ENCODE measurements at regions not wholly inside any gene's neighbourhood (a gene's known extent, or its start where the extent isn't known, plus 50 kb on each side); places are given as distances from the start of the nearest gene placed in this dataset.

DNA sequence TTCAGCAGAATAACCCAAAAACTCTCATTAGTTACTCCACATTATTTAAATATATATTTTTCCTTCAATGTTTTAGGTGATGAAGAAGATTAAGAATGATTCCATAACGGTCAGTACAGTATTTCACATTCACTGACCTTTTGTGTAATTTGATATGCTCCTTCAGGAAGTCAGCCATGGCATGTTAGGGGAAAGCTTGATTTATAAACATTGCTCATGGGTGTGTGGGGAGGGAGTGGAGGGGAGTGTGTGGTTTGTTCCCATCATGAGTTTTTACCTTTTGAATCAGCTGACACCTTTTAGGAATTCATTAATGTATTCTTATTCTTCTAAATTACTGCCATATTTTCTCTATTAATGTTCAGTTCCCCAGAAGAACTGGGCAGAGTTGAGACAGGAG lies 240.2 kb downstream of the ATG4C start:
- no peaks in the 10 kb centered on the region for H3K9me3 ChIP-seq (ENCODE audit: severe bottlenecking)
- no peak for TF ChIP-seq CTCF (IDR thresholded peaks at IDR 0.05; ENCODE audit: low read depth, low read length)
- H3K27me3 ChIP-seq (ENCODE audit: insufficient read depth, low read depth, severe bottlenecking), result no peaks in the 10 kb centered on the region
- no peak for DNase-seq
- H3K27ac ChIP-seq, result no peak overlapping the region
- no peak overlapping the region for H3K4me3 ChIP-seq (ENCODE audit: low read depth, low read length)
- no peaks in the 10 kb centered on the region for H3K36me3 ChIP-seq

DNA sequence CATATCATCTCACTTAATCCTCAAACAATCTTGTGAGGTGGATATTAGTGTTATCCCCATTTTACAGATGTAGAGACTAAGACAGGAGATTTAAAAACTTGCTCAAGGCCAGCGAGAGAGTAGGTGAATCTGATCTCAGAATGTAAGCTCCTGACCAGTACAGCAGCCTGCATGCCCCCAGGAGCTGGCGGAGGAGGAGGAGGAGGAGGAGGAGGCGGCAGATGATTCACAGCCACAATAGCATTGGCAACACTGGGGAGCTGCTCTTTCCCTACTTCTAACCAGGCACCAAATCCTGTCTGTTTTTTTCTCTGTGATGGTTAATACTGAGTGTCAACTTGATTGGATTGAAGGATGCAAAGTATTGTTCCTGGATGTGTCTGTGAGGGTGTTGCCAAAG lies 243.2 kb downstream of the ATG4C start:
- DNase-seq, result no peak
- no peaks in the 10 kb centered on the region for H3K9me3 ChIP-seq (ENCODE audit: severe bottlenecking)
- TF ChIP-seq CTCF (IDR thresholded peaks at IDR 0.05; ENCODE audit: low read depth, low read length), result no peak
- no peak overlapping the region for H3K27ac ChIP-seq
- no peaks in the 10 kb centered on the region for H3K27me3 ChIP-seq (ENCODE audit: insufficient read depth, low read depth, severe bottlenecking)
- H3K4me3 ChIP-seq (ENCODE audit: low read depth, low read length), result no peak overlapping the region
- H3K36me3 ChIP-seq, result no peaks in the 10 kb centered on the region

- no peak for DNase-seq
- Histone ChIP-seq H3K36me3 (no peaks in the 10 kb centered on the region), H3K9me3 (ENCODE audit: severe bottlenecking) (no peaks in the 10 kb centered on the region), H3K4me3 (ENCODE audit: low read depth, low read length) (no peak overlapping the region), H3K27me3 (ENCODE audit: insufficient read depth, low read depth, severe bottlenecking) (no peaks in the 10 kb centered on the region), H3K27ac (no peak overlapping the region)
- no peak for TF ChIP-seq CTCF (IDR thresholded peaks at IDR 0.05; ENCODE audit: low read depth, low read length)
These were observed 248.2 kb downstream of the ATG4C start for GRCh38 chr1:63032171-63032570.

DNA sequence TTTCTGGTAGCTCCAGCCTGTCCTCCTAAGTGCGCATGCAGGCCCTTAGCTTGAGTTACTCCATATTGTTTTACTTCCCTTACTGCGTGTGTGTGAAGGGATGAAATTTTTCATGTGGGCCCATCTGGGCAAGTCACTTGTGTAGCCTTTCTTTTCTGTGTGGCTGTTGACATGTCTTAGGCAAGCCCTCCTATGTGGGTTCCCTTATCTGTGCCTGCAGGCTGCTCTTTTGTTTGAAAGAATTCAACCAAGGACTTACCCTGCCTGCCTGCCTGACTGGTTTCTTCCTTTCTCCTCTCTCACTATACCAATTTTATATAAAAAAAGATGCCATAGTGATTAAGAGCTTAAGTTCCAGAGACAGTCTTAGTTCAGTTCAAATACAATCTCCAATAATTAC lies 249.3 kb downstream of the ATG4C start:
- Histone ChIP-seq H3K9me3 (ENCODE audit: severe bottlenecking) (no peaks in the 10 kb centered on the region), H3K4me3 (ENCODE audit: low read depth, low read length) (no peak overlapping the region), H3K36me3 (no peaks in the 10 kb centered on the region), H3K27ac (no peak overlapping the region), H3K27me3 (ENCODE audit: insufficient read depth, low read depth, severe bottlenecking) (no peaks in the 10 kb centered on the region)
- DNase-seq, result no peak
- no peak for TF ChIP-seq CTCF (IDR thresholded peaks at IDR 0.05; ENCODE audit: low read depth, low read length)

GRCh38 chr1:63034256-63034655 lies 250.3 kb downstream of the ATG4C start:
- Histone ChIP-seq H3K36me3 (no peaks in the 10 kb centered on the region), H3K4me3 (ENCODE audit: low read depth, low read length) (no peak overlapping the region), H3K27me3 (ENCODE audit: insufficient read depth, low read depth, severe bottlenecking) (no peaks in the 10 kb centered on the region), H3K27ac (no peak overlapping the region), H3K9me3 (ENCODE audit: severe bottlenecking) (no peaks in the 10 kb centered on the region)
- DNase-seq, result no peak
- TF ChIP-seq CTCF (IDR thresholded peaks at IDR 0.05; ENCODE audit: low read depth, low read length), result no peak

- H3K4me3 ChIP-seq (ENCODE audit: low read depth, low read length), result no peak overlapping the region
- H3K36me3 ChIP-seq, result no peaks in the 10 kb centered on the region
- DNase-seq, result no peak
- no peak overlapping the region for H3K27ac ChIP-seq
- no peaks in the 10 kb centered on the region for H3K27me3 ChIP-seq (ENCODE audit: insufficient read depth, low read depth, severe bottlenecking)
- no peak for TF ChIP-seq CTCF (IDR thresholded peaks at IDR 0.05; ENCODE audit: low read depth, low read length)
- H3K9me3 ChIP-seq (ENCODE audit: severe bottlenecking), result no peaks in the 10 kb centered on the region
These were observed 254.7 kb downstream of the ATG4C start for GRCh38 chr1:63038586-63038985.
